HEK293T (cell line): ENCODE measurements at regions not wholly inside any gene's neighbourhood (a gene's known extent, or its start where the extent isn't known, plus 50 kb on each side); places are given as distances from the start of the nearest gene placed in this dataset.

Experiments used
- BHLHE40 ChIP-seq: fragments of 450-650 bp; IDR thresholded peaks from 2 replicates; pipeline ENCODE4 v1.6.1; 2016; ENCODE audit warnings: mild to moderate bottlenecking, moderate library complexity, borderline replicate concordance
- FOXA1 ChIP-seq: fragments of 450-650 bp; IDR thresholded peaks from 2 replicates; pipeline ENCODE4 v1.6.1; 2016; ENCODE audit warnings: mild to moderate bottlenecking
- FOXM1 ChIP-seq: fragments of 450-650 bp; IDR thresholded peaks from 2 replicates; pipeline ENCODE4 v1.6.1; 2017; ENCODE audit warnings: mild to moderate bottlenecking, borderline replicate concordance
- SP1 ChIP-seq: fragments of 450-650 bp; IDR thresholded peaks from 2 replicates; pipeline ENCODE4 v1.6.1; 2017
- TARDBP ChIP-seq: fragments of 450-650 bp; IDR thresholded peaks from 2 replicates; pipeline ENCODE4 v1.6.1; 2016
- ZNF384 ChIP-seq: fragments of 450-650 bp; IDR thresholded peaks from 2 replicates; pipeline ENCODE4 v1.6.1; 2016

DNA sequence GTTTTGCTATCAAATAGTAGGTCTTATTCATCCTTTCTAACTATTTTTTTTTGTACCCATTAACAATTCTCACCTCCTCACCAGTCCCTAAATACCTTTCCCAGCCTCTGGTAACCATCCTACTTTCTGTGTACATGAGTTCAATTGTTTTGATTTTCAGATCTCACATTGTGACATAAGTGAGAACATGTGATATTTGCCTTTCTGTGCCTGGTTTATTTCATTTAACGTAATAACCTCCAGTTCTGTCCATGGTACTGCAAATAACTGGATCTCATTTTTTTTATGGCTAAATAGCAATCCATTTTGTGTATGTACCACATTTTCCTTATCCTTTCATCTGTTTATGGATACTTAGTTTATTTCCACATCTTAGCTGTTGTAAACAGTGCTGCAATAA is 181.9 kb upstream of the KIF2B start:
- TF ChIP-seq FOXA1 (no peak), FOXM1 (no peak), BHLHE40 (no peak), ZNF384 (no peak), SP1 (no peak), TARDBP (no peak)
